ENCODE measurements at regions not wholly inside any gene's neighbourhood (a gene's known extent, or its start where the extent isn't known, plus 50 kb on each side); places are given as distances from the start of the nearest gene placed in this dataset.

DNA sequence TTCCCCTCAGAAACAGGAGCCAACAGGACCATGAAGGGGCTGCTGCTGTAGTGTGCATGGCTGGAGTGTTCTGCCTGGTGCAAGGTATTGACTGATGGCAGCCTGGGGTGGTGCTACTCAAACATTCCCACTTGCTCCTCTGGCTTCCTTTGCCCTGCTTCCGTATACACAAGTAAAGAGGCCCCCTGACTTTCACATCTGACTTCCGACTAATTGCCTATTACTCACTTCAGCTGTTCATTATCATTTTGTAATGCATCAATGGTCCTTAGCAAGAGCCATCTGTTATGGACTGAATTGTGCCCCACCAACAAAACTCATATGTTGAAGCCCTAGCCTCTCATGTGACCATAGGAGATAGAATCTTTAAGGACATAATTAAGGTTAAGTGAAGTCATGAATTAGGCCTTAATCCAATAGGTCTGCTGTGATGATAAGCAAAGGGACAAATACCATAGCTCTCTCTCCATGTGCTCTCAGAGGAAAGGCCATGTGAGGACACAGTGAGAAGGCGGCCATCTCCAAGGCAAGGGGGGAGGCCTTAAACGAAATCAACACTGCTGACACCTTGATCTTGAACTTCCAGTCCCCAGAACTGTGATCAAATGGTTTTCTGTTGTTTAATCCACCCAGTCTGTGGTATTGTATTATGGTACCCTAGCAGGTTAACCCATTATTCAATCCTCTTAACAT is 122.5 kb upstream of the CLNK start:
- Histone ChIP-seq H3K79me2 (ENCODE audit: insufficient read depth, low read depth, low read length) (no peaks in the 10 kb centered on the region), H3K4me1 (ENCODE audit: insufficient read depth, low read length, poor library complexity, severe bottlenecking) (no peaks in the 10 kb centered on the region), H4K20me1 (ENCODE audit: insufficient read depth, low read length) (no peaks in the 10 kb centered on the region), H3K4me2 (ENCODE audit: low read length) (no peak overlapping the region), H3K36me3 (ENCODE audit: insufficient read depth, low read length) (no peaks in the 10 kb centered on the region), H3K9me3 (ENCODE audit: low read length) (no peaks in the 10 kb centered on the region), H2AFZ (ENCODE audit: low read length) (no peak overlapping the region), H3K9me2 (ENCODE audit: insufficient read depth, low read length) (no peaks in the 10 kb centered on the region), H3K27ac (ENCODE audit: low read depth, low read length, poor library complexity, severe bottlenecking) (no peak overlapping the region), H3K4me3 (ENCODE audit: low read depth, low read length, poor library complexity, severe bottlenecking) (no peak overlapping the region)
- ChIA-PET POLR2A (interaction anchor here (0.6 kb wide), 1 partner anchor 252 kb away, joined by 3 read pairs; no protein-coding TSS in a partner anchor), CTCF (ENCODE audit: unreplicated experiment) (no interaction called here)
- TF ChIP-seq, protein P1, sequence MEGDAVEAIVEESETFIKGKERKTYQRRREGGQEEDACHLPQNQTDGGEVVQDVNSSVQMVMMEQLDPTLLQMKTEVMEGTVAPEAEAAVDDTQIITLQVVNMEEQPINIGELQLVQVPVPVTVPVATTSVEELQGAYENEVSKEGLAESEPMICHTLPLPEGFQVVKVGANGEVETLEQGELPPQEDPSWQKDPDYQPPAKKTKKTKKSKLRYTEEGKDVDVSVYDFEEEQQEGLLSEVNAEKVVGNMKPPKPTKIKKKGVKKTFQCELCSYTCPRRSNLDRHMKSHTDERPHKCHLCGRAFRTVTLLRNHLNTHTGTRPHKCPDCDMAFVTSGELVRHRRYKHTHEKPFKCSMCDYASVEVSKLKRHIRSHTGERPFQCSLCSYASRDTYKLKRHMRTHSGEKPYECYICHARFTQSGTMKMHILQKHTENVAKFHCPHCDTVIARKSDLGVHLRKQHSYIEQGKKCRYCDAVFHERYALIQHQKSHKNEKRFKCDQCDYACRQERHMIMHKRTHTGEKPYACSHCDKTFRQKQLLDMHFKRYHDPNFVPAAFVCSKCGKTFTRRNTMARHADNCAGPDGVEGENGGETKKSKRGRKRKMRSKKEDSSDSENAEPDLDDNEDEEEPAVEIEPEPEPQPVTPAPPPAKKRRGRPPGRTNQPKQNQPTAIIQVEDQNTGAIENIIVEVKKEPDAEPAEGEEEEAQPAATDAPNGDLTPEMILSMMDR (conservative IDR thresholded peaks at IDR 0.05; ENCODE audit: low read length), result no peak
- TF ChIP-seq EZH2phosphoT487 (IDR thresholded peaks at IDR 0.05; ENCODE audit: borderline replicate concordance, low read depth, low read length), result no peak
- no TSS peak for BruUV-seq (replicated peaks)
- intact Hi-C loops (cut with micrococcal nuclease; ENCODE audit: unreplicated experiment), result no loop called here
- DNase-seq (ENCODE audit: low spot score), result no peak

DNA sequence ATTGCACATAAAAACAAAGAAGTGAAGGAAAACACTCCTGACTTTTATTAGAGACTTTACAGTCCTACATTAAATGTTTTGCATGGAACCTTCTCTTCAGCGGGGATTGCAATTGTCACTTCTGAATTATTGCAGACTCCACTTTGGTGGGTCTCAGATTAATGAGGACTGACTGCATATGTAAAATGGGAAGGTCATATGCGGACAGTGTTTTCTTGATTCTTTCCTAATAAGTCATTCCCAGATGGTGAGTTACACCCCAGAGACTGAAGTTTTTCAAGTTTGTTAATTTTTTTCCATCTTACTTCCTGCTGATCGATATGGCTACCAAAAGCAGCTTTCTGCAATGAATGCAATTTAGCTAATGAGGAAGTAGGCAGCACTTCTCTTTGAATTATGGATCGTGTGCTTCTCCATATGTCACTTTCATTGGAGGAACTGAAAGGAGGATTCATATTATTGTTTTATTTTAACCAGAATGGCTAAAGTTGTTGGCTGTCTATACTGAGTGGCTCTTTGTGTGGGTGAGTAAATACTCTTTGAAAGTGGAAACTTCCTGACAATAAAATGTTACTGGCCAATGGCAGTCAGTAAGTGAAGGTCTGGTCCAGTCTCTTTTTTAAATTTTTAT is 119.3 kb upstream of the CLNK start:
- TF ChIP-seq, protein P1 (conservative IDR thresholded peaks at IDR 0.05; ENCODE audit: low read length), result no peak
- no peak for TF ChIP-seq EZH2phosphoT487 (IDR thresholded peaks at IDR 0.05; ENCODE audit: borderline replicate concordance, low read depth, low read length)
- Histone ChIP-seq H3K4me1 (ENCODE audit: insufficient read depth, low read length, poor library complexity, severe bottlenecking) (no peaks in the 10 kb centered on the region), H4K20me1 (ENCODE audit: insufficient read depth, low read length) (no peaks in the 10 kb centered on the region), H3K79me2 (ENCODE audit: insufficient read depth, low read depth, low read length) (no peaks in the 10 kb centered on the region), H3K4me2 (ENCODE audit: low read length) (no peak overlapping the region), H3K36me3 (ENCODE audit: insufficient read depth, low read length) (no peaks in the 10 kb centered on the region), H2AFZ (ENCODE audit: low read length) (no peak overlapping the region), H3K27ac (ENCODE audit: low read depth, low read length, poor library complexity, severe bottlenecking) (no peak overlapping the region), H3K9me2 (ENCODE audit: insufficient read depth, low read length) (no peaks in the 10 kb centered on the region), H3K4me3 (ENCODE audit: low read depth, low read length, poor library complexity, severe bottlenecking) (no peak overlapping the region), H3K9me3 (ENCODE audit: low read length) (no peaks in the 10 kb centered on the region)
- DNase-seq (ENCODE audit: low spot score), result no peak
- POLR2A ChIA-PET, result interaction anchor here (0.7 to 1.0 kb wide), 2 partner anchors 11 to 972 kb away, joined by 3 read pairs; no protein-coding TSS in a partner anchor
- CTCF ChIA-PET (ENCODE audit: unreplicated experiment), result no interaction called here
- intact Hi-C loops (cut with micrococcal nuclease; ENCODE audit: unreplicated experiment), result no loop called here
- BruUV-seq (replicated peaks), result no TSS peak

GRCh38 chr4:10787365-10787764 is 102.8 kb upstream of the CLNK start:
- H3K79me2 ChIP-seq (ENCODE audit: insufficient read depth, low read depth, low read length), result no peaks in the 10 kb centered on the region
- H3K4me1 ChIP-seq (ENCODE audit: insufficient read depth, low read length, poor library complexity, severe bottlenecking), result no peaks in the 10 kb centered on the region
- H3K9me3 ChIP-seq (ENCODE audit: low read length), result no peaks in the 10 kb centered on the region
- no peak overlapping the region for H3K4me2 ChIP-seq (ENCODE audit: low read length)
- H3K9me2 ChIP-seq (ENCODE audit: insufficient read depth, low read length), result no peaks in the 10 kb centered on the region
- no peak overlapping the region for H2AFZ ChIP-seq (ENCODE audit: low read length)
- H3K27ac ChIP-seq (ENCODE audit: low read depth, low read length, poor library complexity, severe bottlenecking), result no peak overlapping the region
- CTCF ChIA-PET (ENCODE audit: unreplicated experiment), result no interaction called here
- no peak for DNase-seq (ENCODE audit: low spot score)
- no TSS peak for BruUV-seq (replicated peaks)
- H3K36me3 ChIP-seq (ENCODE audit: insufficient read depth, low read length), result no peaks in the 10 kb centered on the region
- POLR2A ChIA-PET, result no interaction called here
- intact Hi-C loops (cut with micrococcal nuclease; ENCODE audit: unreplicated experiment), result no loop called here
- TF ChIP-seq EZH2phosphoT487 (IDR thresholded peaks at IDR 0.05; ENCODE audit: borderline replicate concordance, low read depth, low read length), result no peak
- TF ChIP-seq, protein P1 (conservative IDR thresholded peaks at IDR 0.05; ENCODE audit: low read length), result no peak
- H4K20me1 ChIP-seq (ENCODE audit: insufficient read depth, low read length), result no peaks in the 10 kb centered on the region
- no peak overlapping the region for H3K4me3 ChIP-seq (ENCODE audit: low read depth, low read length, poor library complexity, severe bottlenecking)
